Hematopoietic multipotent progenitor cell (in vitro differentiated cells): ENCODE measurements at regions not wholly inside any gene's neighbourhood (a gene's known extent, or its start where the extent isn't known, plus 50 kb on each side); places are given as distances from the start of the nearest gene placed in this dataset.
"Not testable (repeated sequence)": the region's sequence is repeated elsewhere in the genome, so short reads cannot be mapped to it uniquely, and the experiment has no call there.

Source experiments
- DNase-seq, 3 donors: peaks; one replicate each; pipeline ENCODE4 v3.0.0-alpha.2; 2011 to 2015; ENCODE audit warnings: low read depth in 2 of 3, low spot score in 2 of 3

DNA sequence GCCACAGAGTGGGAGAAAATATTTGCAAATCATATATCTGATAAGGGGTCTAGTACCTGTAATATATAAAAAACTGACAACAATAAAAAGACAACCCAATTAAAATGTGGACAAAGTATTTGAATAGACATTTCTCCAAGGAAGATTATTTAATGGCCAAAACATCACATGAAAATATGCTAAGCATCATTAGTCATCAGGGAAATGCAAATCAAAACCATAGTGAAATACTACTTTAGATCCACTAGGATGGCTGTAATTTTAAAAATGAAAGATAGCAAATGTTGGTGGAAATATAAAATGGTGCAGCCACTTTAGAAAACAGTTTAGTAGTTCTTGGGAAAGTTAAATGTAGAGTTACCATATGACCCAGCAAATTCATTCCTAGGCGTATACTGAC is 118.7 kb upstream of the KIF26B start:
- DNase-seq = no peak

GRCh38 chr1:245031041-245031440 is 123.7 kb upstream of the KIF26B start:
- DNase-seq = no peak

DNA sequence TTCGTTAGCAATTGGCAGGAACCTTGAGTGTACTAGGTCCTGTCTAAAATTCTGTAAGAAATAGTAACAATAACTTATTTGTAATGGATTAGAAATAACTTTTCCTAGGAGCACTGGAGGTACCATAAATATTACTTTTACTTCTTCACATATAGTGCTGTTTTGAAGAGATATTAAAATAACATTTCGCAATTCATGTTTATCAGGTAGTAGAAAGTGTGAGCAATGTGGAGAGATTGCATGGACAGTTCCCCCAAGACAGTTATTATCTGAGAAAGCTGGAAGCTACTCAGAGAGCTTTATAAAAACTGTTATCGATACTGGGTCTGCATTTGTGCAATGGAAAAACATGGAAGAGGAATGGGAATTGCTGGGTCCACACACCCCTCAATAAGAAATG is 128.5 kb upstream of the KIF26B start:
- DNase-seq = no peak

GRCh38 chr1:245025525-245025924 is 129.3 kb upstream of the KIF26B start:
- DNase-seq = no peak

DNA sequence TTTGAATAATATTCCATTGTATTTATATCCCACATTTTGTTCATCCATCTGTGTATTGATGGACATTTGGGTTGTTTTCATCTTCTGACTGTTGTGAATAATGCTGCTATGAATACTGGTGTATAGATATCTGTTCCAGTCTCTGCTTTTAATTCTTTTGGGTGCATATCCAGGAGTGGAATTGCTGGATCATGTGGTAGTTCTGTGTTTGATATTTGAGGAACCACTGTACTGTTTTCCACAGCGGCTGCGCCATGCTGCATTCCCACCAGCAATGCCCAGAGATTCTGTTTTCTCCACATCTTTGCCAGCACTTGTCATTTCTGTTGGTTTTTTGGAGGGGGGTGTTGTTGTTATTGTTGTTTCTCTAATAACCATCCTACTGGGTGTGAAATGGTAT is 131.6 kb upstream of the KIF26B start:
- DNase-seq = no peak

GRCh38 chr1:245019910-245020486 is 134.8 kb upstream of the KIF26B start:
- peak in 2 of 3 donors; percentile 26 to 48 for DNase-seq

DNA sequence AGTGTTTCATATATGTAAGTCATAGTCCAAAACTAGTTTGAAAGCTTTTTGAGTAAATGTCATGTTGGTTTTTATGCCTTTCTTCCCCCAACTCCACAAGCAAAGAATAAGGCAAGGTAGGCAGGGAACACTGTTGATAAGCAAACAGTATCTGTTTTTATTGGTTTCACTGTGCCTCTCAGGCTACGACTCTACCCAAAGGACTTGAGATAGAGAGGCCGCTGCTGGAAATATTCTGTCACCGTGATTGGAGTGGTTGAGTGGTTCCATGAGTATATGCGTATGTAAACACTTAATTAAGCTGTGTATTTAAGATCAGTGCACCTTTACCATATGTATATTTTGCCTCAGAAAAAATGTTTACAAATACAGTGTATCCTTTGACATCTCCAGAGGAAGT is 138.1 kb upstream of the KIF26B start:
- DNase-seq = no peak

GRCh38 chr1:245015031-245015430 is 139.8 kb upstream of the KIF26B start:
- no peak for DNase-seq

DNA sequence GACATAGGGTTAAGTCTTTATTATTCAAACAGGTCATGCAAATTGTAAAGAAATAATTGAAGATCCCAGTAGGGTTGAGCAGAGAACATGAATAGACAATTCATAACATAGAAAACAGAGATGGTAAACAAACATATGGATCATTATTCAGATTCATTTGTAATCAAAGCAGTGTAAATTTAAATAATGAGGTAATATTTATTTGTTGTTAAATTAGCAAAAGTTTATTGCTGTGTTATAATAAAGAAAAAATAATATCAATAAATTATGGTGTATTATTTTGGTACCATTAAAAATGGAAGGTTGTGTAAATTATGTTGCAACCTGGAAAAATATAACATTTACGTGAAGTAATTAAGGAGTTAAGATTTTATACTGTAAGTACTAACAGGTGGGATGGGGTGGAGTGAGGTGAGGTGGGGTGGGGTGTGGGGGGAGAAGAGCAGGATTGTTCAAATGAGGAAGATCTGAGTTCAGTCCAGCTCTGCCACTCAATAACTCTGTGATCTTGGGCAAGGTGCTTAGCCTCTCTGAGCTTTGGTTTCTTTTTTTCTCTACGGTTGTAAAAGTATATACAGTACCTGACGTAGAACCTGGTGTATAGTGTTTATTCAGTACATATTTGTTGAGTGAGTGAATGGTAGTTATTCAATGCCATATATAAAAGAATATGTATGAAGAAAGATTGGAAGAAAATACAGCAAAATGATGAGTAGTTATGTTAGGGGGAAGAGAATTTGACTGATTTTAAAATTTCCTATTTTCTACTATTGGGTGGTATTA is 140.3 kb upstream of the KIF26B start:
- DNase-seq = no peak

DNA sequence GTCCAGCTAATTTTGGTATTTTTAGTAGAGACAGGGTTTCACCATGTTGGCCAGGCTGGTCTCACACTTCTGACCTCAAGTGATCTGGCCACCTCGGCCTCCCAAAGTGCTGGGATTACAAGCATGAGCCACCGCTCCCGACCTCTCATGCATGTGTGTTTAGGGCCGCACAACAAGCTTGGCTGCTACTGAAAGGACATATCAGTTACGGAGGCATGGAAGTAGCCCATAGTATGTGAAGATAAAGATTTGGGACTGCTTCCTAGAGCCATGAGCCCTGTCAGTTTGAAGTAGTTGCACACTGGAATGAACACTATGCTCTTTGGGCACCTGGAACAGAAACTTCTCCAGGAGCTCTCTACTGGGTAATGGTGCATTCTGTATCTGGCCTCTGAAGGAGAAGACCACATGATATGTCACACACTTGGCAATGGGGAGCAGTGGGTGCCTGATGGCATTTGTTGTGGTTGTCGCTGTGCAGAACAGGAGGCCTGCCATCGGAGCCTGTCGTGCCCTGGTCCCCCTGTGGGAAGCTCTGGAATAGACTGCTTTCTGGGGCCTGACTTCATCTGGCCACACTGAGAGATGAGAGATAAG is 144.7 kb upstream of the KIF26B start:
- DNase-seq = no peak

- DNase-seq = no peak
Observed at GRCh38 chr1:245008761-245009160, 144.4 kb upstream of the HNRNPU start.

- no peak for DNase-seq
Observed at GRCh38 chr1:245007852-245008251, 143.5 kb upstream of the HNRNPU start.

DNA sequence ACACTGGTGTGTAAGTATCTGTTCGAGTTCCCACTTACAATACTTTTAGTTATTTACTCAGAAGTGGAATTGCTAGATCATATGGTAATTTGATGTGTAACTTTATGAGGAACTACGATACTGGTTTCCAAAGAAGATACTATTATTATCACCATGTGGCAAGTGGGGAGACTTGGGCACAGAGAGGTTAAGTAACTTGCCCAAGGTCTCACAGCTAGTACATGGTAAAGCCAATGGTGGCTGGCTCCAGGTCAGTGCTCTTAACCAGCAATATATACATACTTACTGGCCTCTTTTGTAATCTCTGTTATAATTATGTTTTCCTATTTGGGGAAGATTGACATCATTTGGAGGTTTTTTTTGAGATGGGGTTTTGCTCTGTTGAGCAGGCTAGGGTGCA is 138.9 kb upstream of the HNRNPU start:
- no peak for DNase-seq

DNA sequence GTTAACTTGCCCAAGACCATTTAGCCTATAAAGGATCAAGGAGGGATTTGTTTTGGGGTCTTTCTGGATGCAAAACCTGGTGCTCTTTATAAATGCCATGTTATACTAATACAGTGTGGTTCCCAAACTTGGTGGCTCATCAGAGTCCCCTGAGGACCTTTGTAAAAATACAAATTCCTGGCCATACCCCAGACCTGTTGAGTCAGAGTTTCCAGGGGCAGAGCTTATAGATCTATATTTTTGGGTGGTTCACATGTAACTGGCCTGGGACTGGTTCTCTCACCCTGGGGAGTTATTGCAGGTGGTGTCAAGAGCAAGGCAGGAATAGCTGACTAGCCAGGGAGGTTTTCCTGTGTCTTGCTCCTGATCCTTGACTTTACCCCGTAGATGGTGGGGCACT is 136.9 kb upstream of the HNRNPU start:
- no peak for DNase-seq

- DNase-seq = no peak
Observed at GRCh38 chr1:245000872-245001188, 136.5 kb upstream of the HNRNPU start.

GRCh38 chr1:244999644-245000043 is 135.3 kb upstream of the HNRNPU start:
- not testable (repeated sequence) for DNase-seq

GRCh38 chr1:244998717-244999346 is 134.5 kb upstream of the HNRNPU start:
- no peak for DNase-seq

DNA sequence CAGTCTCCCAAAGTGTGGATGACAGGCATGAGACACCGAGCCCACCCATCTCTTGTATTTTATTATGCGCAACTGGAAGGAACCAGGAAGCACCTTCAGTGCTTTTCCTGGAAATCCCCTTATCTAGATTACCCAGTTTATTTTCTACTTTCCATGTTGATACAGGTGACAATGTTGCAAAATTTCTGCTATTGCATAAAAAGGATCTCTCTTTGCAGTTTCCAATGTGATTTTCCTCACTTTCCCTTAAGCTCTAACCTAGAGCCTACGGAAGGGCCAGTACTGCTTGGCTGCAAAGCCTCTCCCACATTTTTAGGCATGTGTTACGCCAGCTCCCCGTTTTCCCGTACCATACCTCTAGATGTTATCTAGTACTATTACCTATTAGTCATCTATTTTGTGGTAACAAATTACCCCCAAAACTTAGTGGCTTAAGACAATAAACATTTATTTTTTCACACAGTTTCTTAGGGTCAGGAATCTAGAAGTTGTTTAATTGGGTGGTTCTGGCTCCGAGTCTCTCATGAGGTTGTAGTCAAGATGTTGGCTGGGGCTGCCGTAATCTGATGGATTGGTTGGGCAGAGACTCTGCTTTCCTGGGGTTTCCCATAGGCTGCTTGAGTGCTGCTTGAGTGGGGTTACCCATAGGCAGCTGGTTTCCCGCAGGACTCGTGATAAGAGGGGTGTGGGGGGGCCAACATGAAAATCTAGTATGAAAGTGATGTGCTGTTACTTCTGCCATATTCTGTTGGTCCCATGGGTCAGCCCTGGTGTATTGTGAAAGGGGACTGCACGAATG is 131.5 kb upstream of the HNRNPU start:
- no peak for DNase-seq

GRCh38 chr1:244992833-244993232 is 128.5 kb upstream of the HNRNPU start:
- no peak for DNase-seq

DNA sequence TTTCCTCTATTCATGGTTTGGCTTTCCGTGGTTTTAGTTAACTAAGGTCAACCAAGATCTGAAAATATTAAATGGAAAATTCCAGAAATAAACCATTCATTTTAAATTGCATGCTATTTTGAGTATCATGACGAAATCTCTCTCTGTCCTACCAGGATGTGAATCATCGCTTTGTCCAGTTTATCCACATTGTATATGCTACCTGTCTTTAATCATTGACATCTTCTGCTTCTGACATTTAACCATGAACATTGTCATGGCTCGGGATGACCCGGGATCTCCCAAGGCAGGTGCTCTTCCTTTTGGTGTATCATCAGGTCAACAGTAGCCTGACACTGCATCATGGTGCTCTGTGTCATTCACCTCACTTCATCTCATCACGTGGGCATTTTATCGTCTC is 125.5 kb upstream of the HNRNPU start:
- DNase-seq = no peak

- DNase-seq = no peak
Observed at GRCh38 chr1:244988521-244988920, 124.2 kb upstream of the HNRNPU start.
